K562 (cell line): ENCODE measurements at regions not wholly inside any gene's neighbourhood (a gene's known extent, or its start where the extent isn't known, plus 50 kb on each side); places are given as distances from the start of the nearest gene placed in this dataset.

ENCODE experiments used
- ATAC-seq: fragments of 200-7000 bp; cut with Tn5 transposase; 3 replicates; pipeline ENCODE4 v1.9.1; 2020; ENCODE audit warnings: moderate library complexity
- BruUV-seq: library from RNA; stranded (reverse); fragments of 400-500 nt; replicated peaks from 2 replicates; lab custom pipeline; 2021; lab: Mats Ljungman, UMichigan
- CTCF ChIA-PET: fragments of 300-600 bp; formaldehyde crosslinking; extraction: SDS; loops from one replicate; lab custom pipeline; 2021; ENCODE audit warnings: low intra/inter-chr PET ratio; lab: Yijun Ruan, JAX
- POLR2A ChIA-PET: fragments of 300-600, 350-650 bp; sonication (Branson Sonifier 250); formaldehyde crosslinking; extraction: SDS; loops from one replicate; lab custom pipeline; 2021; ENCODE audit warnings: antibody characterized with exemption, inconsistent platforms; lab: Yijun Ruan, JAX
- DNase-seq, 4 experiments: peaks; one replicate each; pipeline versions ENCODE4 v3.0.0 to v3.0.0-alpha.2; 2011 to 2018; ENCODE audit warnings: low spot score in 3 of 4, mixed read lengths in 3 of 4; ENCODE audit errors: extremely low read depth in 1 of 4
- FAIRE-seq: peaks from 2 replicates; lab custom pipeline; 2011; peaks lifted over from hg19 to GRCh38; lab: Jason Lieb, UNC
- H2AFZ ChIP-seq: 2 replicates; pipeline ENCODE4 v1.6.0; 2011; ENCODE audit warnings: low read depth, low read length, control low read depth, inconsistent platforms
- H3K27ac ChIP-seq: fragments of 200-600 bp; 3 replicates; pipeline ENCODE4 v1.8.0; 2011; ENCODE audit warnings: low read depth, mild to moderate bottlenecking, control low read depth, inconsistent platforms, low read length, moderate library complexity, mixed read lengths; ENCODE audit errors: extremely low read depth
- H3K27me3 ChIP-seq, 2 experiments: fragments of 300-600 bp in 1 of 2; 2 replicates in 1 of 2; 3 replicates in 1 of 2; pipeline versions ENCODE4 v1.6.0 to v1.8.0; 2011; ENCODE audit warnings: inconsistent platforms in 2 of 2, low read length in 2 of 2, mild to moderate bottlenecking in 1 of 2, mixed read lengths in 1 of 2, moderate library complexity in 1 of 2; ENCODE audit not compliant: control insufficient read depth in 2 of 2, insufficient read depth in 2 of 2
- H3K36me3 ChIP-seq: fragments of 300-600 bp; 3 replicates; pipeline ENCODE4 v1.8.0; 2011; ENCODE audit warnings: mild to moderate bottlenecking, low read length, inconsistent platforms; ENCODE audit not compliant: control insufficient read depth, insufficient read depth
- H3K4me1 ChIP-seq, 2 experiments: fragments of 200-600 bp in 1 of 2; replicated peaks in 1 of 2; 2 replicates in 1 of 2; 3 replicates in 1 of 2; pipeline versions ENCODE4 v1.5.1 to v1.8.0; 2011; ENCODE audit warnings: inconsistent platforms in 2 of 2, low read length in 2 of 2, mild to moderate bottlenecking in 1 of 2, mixed read lengths in 1 of 2, moderate library complexity in 1 of 2; ENCODE audit not compliant: control insufficient read depth in 2 of 2, insufficient read depth in 2 of 2
- H3K4me2 ChIP-seq: 2 replicates; pipeline ENCODE4 v1.6.1; 2011; ENCODE audit warnings: low read length, control low read depth, inconsistent platforms, mixed read lengths; ENCODE audit not compliant: insufficient read depth
- H3K4me3 ChIP-seq: fragments of 200-600 bp; sonication (generic), shearing (Covaris generic); 2 replicates; pipeline ENCODE4 v1.5.1; 2016; ENCODE audit warnings: control low read depth, inconsistent platforms
- H3K79me2 ChIP-seq: fragments of 200-600 bp; 3 replicates; pipeline ENCODE4 v1.8.0; 2011; ENCODE audit warnings: low read length, inconsistent platforms; ENCODE audit not compliant: control insufficient read depth, insufficient read depth
- H3K9ac ChIP-seq, 2 experiments: 2 replicates each; pipeline versions ENCODE4 v1.6.0 to v1.6.1; 2011; ENCODE audit warnings: low read depth in 2 of 2, low read length in 2 of 2, control low read depth in 1 of 2, inconsistent platforms in 1 of 2, mild to moderate bottlenecking in 1 of 2, mixed read lengths in 1 of 2; ENCODE audit not compliant: insufficient read depth in 1 of 2
- H3K9me1 ChIP-seq: one replicate; pipeline ENCODE4 v1.6.0; 2011; ENCODE audit warnings: inconsistent platforms, mild to moderate bottlenecking, low read length, moderate library complexity; ENCODE audit not compliant: control insufficient read depth, insufficient read depth
- H3K9me3 ChIP-seq: replicated peaks from 2 replicates; pipeline ENCODE4 v1.5.1; 2011; ENCODE audit warnings: low read depth, low read length, inconsistent platforms; ENCODE audit not compliant: control insufficient read depth, insufficient read depth
- H4K20me1 ChIP-seq: replicated peaks from 2 replicates; pipeline ENCODE4 v1.6.1; 2011; ENCODE audit warnings: low read length, inconsistent platforms, mixed read lengths; ENCODE audit not compliant: control insufficient read depth, insufficient read depth
- RBBP5 ChIP-seq: fragments of 200-600 bp; sonication (generic); IDR thresholded peaks from 2 replicates; pipeline ENCODE4 v1.6.1; 2012; ENCODE audit warnings: borderline replicate concordance, mild to moderate bottlenecking, low read length, control low read depth, inconsistent platforms; ENCODE audit not compliant: insufficient read depth, poor library complexity, severe bottlenecking
- SETDB1 ChIP-seq: IDR thresholded peaks from one replicate; pipeline ENCODE4 v1.6.1; 2012; ENCODE audit warnings: low read length, control low read depth, inconsistent platforms
- ZBTB40 ChIP-seq, 2 experiments: fragments of 450-650 bp in 1 of 2; sonication (generic) in 1 of 2; formaldehyde crosslinking in 1 of 2; IDR thresholded peaks; 2 replicates each; pipeline versions ENCODE4 v1.7.1 to v1.9.0; 2016 to 2022; ENCODE audit warnings: inconsistent platforms in 1 of 2, mild to moderate bottlenecking in 1 of 2, missing genetic modification reagents in 1 of 2
- WGBS: fragments of 100-300 bp; shearing (Covaris generic); methylation state at CpG from one replicate; pipeline ENCODE4 v1.1.6; 2016; ENCODE audit warnings: low coverage, mixed read lengths; ENCODE audit not compliant: insufficient coverage; ENCODE audit errors: missing lambda C conversion rate; 5-methylcytosine and 5-hydroxymethylcytosine counted together
- in situ Hi-C: fragments of 300-500 bp; cut with MboI; formaldehyde crosslinking; loops from 4 replicates; pipeline ENCODE4 v1.15.0; 2018; ENCODE audit warnings: inconsistent platforms, mixed read lengths
- intact Hi-C: fragments of 100-400 bp; cut with micrococcal nuclease; formaldehyde crosslinking; loops from 2 replicates; pipeline ENCODE4 v1.14.2; 2022

- intact Hi-C loops = no loop called here
Measured at GRCh38 chr6:145336119-145336518, 399.2 kb downstream of the EPM2A start.

More at GRCh38 chr6:145336119-145336518, 399.2 kb downstream of the EPM2A start:
- CTCF ChIA-PET = no interaction called here
- Histone ChIP-seq H3K9me1 (no peaks in the 10 kb centered on the region), H3K27me3 (no peaks in the 10 kb centered on the region), H3K36me3 (no peaks in the 10 kb centered on the region)
- WGBS = 5% methylated on average over 4 of the region's 4 CpGs
- TF ChIP-seq SETDB1 = no peak
- TF ChIP-seq RBBP5 = no peak
- TF ChIP-seq ZBTB40 (IDR thresholded peaks at IDR 0.05) = peak; percentile 63
- TF ChIP-seq ZBTB40 (CRISPR knock-in tag; IDR thresholded peaks at IDR 0.05) = no peak
- TF ChIP-seq, all 486 proteins: peak for 1
- Histone ChIP-seq H2AFZ (no peak overlapping the region), H4K20me1 (no peaks in the 10 kb centered on the region), H3K4me1 (no peaks in the 10 kb centered on the region), H3K9ac (no peak overlapping the region), H3K9me3 (no peaks in the 10 kb centered on the region; the same call in 1 of the 2 replicates), H3K4me2 (no peak overlapping the region), H3K79me2 (no peaks in the 10 kb centered on the region), H3K27ac (no peak overlapping the region), H3K4me3 (no peak overlapping the region)
- POLR2A ChIA-PET = no interaction called here
- DNase-seq = no peak
- no peak for FAIRE-seq
- BruUV-seq = no TSS peak
- in situ Hi-C loops = no loop called here
- ATAC-seq = no peak
